ENCODE measurements at regions not wholly inside any gene's neighbourhood (a gene's known extent, or its start where the extent isn't known, plus 50 kb on each side); places are given as distances from the start of the nearest gene placed in this dataset.
A peak's percentile ranks its signal among the peaks of the same experiment; 100 is the strongest.

GRCh38 chr12:115000038-115000437 is 316.1 kb upstream of the TBX3 start:
- H3K18ac ChIP-seq (ENCODE audit: extremely low read depth, low read length) = no peak overlapping the region
- POLR2A ChIA-PET (ENCODE audit: partially characterized antibody) = no interaction called here
- H3K4me2 ChIP-seq (ENCODE audit: insufficient read depth in 1 of 2, low read depth in 2 of 2, low read length in 2 of 2) = no peak overlapping the region
- no peak overlapping the region for H2AFZ ChIP-seq (ENCODE audit: low read length)
- H3K4me1 ChIP-seq (replicated peaks in 1 of 4; ENCODE audit: control insufficient read depth in 3 of 4, insufficient read depth in 4 of 4, low read length in 3 of 4) = peaks cover 0 to under 1% (median 0%) of the 10 kb centered on the region in 4 experiments; a peak in 1 of 7 replicates
- no peak overlapping the region for H3K9ac ChIP-seq (replicated peaks in 1 of 4; ENCODE audit: extremely low read depth in 1 of 4, low read depth in 3 of 4, low read length in 3 of 4)
- no peak overlapping the region for H3K4ac ChIP-seq (replicated peaks; ENCODE audit: insufficient read length, low read depth, low read length)
- no peaks in the 10 kb centered on the region for H3K36me3 ChIP-seq (ENCODE audit: control insufficient read depth in 2 of 4, insufficient read depth in 4 of 4, low read length in 3 of 4)
- no peak overlapping the region for H2BK15ac ChIP-seq (ENCODE audit: low read length)
- no peak overlapping the region for H2BK12ac ChIP-seq (ENCODE audit: low read depth, low read length)
- no peak overlapping the region for H3K14ac ChIP-seq (ENCODE audit: insufficient read length)
- H3K79me1 ChIP-seq (ENCODE audit: low read depth, low read length) = no peaks in the 10 kb centered on the region
- H3K79me2 ChIP-seq (ENCODE audit: control insufficient read depth in 1 of 2, insufficient read depth in 2 of 2, low read length in 2 of 2) = no peaks in the 10 kb centered on the region
- CTCF ChIA-PET (ENCODE audit: partially characterized antibody) = no interaction called here
- H2BK5ac ChIP-seq (ENCODE audit: low read depth, low read length) = no peak overlapping the region
- TF ChIP-seq KDM5A (IDR thresholded peaks at IDR 0.05; ENCODE audit: low read length) (no peak), JUND (IDR thresholded peaks at IDR 0.05; ENCODE audit: low read length) (0 out of 2 replicates have a peak, but pooled peaks have one; percentile 28)
- DNase-seq (ENCODE audit: low read depth in 1 of 2, low spot score in 2 of 2) (peak in 1 of 2 experiments; percentile 23), FAIRE-seq (no peak)
- no peak overlapping the region for H4K8ac ChIP-seq (ENCODE audit: extremely low read depth, insufficient read depth, low read length)
- H2BK20ac ChIP-seq (ENCODE audit: low read length) = no peak overlapping the region
- H3K27me3 ChIP-seq (replicated peaks in 1 of 4; ENCODE audit: control insufficient read depth in 3 of 4, extremely low read depth in 1 of 4, insufficient read depth in 3 of 4, low read length in 3 of 4) = no peaks in the 10 kb centered on the region
- H3K9me3 ChIP-seq (ENCODE audit: insufficient read depth in 2 of 2, low read depth in 1 of 2, low read length in 1 of 2) = peaks cover 9 to 12% of the 10 kb centered on the region in 2 experiments
- no peak overlapping the region for H2AK5ac ChIP-seq (ENCODE audit: low read depth, low read length)
- no peak overlapping the region for H3K4me3 ChIP-seq (ENCODE audit: extremely low read depth in 1 of 4, insufficient read depth in 2 of 4, low read depth in 3 of 4, low read length in 4 of 4)
- no peaks in the 10 kb centered on the region for H3K23me2 ChIP-seq (ENCODE audit: low read depth, low read length)
- no peak overlapping the region for H2BK120ac ChIP-seq (replicated peaks; ENCODE audit: low read depth, low read length)
- no peak overlapping the region for H3K23ac ChIP-seq (ENCODE audit: insufficient read length)
- no peak overlapping the region for H4K5ac ChIP-seq (ENCODE audit: insufficient read length, low read depth, low read length)
- 92% methylated on average over 4 of the region's 4 CpGs; no CpG with 5 or more reads in 1 of the 2 experiments for WGBS, 2 experiments (ENCODE audit: extremely low coverage in 1 of 2, insufficient coverage in 1 of 2, insufficient read length in 1 of 2, insufficient replicate concordance in 2 of 2, low coverage in 1 of 2, low lambda C conversion rate in 2 of 2, missing lambda C conversion rate in 1 of 2)
- H4K20me1 ChIP-seq (replicated peaks in 1 of 2; ENCODE audit: control insufficient read depth in 1 of 2, insufficient read depth in 2 of 2, low read length in 2 of 2) = no peaks in the 10 kb centered on the region
- no peak overlapping the region for H3K27ac ChIP-seq (ENCODE audit: low read depth, low read length)
- H4K91ac ChIP-seq (replicated peaks; ENCODE audit: insufficient read length, low read length) = no peak overlapping the region
- no peak overlapping the region for H3K56ac ChIP-seq (replicated peaks; ENCODE audit: insufficient read length, low read depth, low read length)

Measured in H1 (cell line).